HL-60 (cell line): ENCODE measurements at regions not wholly inside any gene's neighbourhood (a gene's known extent, or its start where the extent isn't known, plus 50 kb on each side); places are given as distances from the start of the nearest gene placed in this dataset.

ENCODE experiments used
- TF ChIP-seq, protein P1 (sequence below): IDR thresholded peaks from one replicate; pipeline ENCODE4 v1.5.1; 2011; ENCODE audit warnings: low read length, control low read depth, inconsistent platforms; ENCODE audit not compliant: insufficient read depth
- TF ChIP-seq, protein P2 (sequence below): IDR thresholded peaks from 2 replicates; pipeline ENCODE4 v1.6.1; 2012; ENCODE audit warnings: low read depth; ENCODE audit not compliant: insufficient replicate concordance

DNA sequence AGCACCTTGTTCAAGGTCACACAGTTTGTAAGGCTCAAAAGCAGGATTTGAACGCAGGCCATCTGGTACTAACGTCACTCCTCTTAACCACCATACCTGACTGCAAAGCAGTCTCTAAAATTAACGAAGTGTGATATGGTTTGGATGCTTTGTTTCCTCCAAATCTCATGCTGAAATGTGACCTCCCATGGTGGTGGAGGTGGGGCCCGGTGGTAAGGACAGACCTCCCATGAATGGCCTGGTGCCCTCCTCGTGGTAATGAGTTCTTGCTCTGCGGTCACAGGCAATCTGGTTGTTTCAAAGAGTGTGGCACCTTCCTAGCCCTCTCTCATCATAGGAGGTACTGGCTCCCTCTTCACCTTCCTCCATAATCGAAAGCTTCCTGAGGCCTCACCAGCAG lies 102.2 kb upstream of the BCL2L14 start:
- TF ChIP-seq, protein P1, sequence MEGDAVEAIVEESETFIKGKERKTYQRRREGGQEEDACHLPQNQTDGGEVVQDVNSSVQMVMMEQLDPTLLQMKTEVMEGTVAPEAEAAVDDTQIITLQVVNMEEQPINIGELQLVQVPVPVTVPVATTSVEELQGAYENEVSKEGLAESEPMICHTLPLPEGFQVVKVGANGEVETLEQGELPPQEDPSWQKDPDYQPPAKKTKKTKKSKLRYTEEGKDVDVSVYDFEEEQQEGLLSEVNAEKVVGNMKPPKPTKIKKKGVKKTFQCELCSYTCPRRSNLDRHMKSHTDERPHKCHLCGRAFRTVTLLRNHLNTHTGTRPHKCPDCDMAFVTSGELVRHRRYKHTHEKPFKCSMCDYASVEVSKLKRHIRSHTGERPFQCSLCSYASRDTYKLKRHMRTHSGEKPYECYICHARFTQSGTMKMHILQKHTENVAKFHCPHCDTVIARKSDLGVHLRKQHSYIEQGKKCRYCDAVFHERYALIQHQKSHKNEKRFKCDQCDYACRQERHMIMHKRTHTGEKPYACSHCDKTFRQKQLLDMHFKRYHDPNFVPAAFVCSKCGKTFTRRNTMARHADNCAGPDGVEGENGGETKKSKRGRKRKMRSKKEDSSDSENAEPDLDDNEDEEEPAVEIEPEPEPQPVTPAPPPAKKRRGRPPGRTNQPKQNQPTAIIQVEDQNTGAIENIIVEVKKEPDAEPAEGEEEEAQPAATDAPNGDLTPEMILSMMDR: no peak
- TF ChIP-seq, protein P2, sequence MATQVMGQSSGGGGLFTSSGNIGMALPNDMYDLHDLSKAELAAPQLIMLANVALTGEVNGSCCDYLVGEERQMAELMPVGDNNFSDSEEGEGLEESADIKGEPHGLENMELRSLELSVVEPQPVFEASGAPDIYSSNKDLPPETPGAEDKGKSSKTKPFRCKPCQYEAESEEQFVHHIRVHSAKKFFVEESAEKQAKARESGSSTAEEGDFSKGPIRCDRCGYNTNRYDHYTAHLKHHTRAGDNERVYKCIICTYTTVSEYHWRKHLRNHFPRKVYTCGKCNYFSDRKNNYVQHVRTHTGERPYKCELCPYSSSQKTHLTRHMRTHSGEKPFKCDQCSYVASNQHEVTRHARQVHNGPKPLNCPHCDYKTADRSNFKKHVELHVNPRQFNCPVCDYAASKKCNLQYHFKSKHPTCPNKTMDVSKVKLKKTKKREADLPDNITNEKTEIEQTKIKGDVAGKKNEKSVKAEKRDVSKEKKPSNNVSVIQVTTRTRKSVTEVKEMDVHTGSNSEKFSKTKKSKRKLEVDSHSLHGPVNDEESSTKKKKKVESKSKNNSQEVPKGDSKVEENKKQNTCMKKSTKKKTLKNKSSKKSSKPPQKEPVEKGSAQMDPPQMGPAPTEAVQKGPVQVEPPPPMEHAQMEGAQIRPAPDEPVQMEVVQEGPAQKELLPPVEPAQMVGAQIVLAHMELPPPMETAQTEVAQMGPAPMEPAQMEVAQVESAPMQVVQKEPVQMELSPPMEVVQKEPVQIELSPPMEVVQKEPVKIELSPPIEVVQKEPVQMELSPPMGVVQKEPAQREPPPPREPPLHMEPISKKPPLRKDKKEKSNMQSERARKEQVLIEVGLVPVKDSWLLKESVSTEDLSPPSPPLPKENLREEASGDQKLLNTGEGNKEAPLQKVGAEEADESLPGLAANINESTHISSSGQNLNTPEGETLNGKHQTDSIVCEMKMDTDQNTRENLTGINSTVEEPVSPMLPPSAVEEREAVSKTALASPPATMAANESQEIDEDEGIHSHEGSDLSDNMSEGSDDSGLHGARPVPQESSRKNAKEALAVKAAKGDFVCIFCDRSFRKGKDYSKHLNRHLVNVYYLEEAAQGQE: no peak
